GM19467 (cell line): ENCODE measurements at regions not wholly inside any gene's neighbourhood (a gene's known extent, or its start where the extent isn't known, plus 50 kb on each side); places are given as distances from the start of the nearest gene placed in this dataset.
"Not testable (repeated sequence)": the region's sequence is repeated elsewhere in the genome, so short reads cannot be mapped to it uniquely, and the experiment has no call there.

Experiments used
- ATAC-seq: cut with Tn5 transposase; IDR thresholded peaks from one replicate; pipeline ENCODE4 v1.9.1; 2021; ENCODE audit warnings: mild to moderate bottlenecking, moderate library complexity; ENCODE audit not compliant: unreplicated experiment

GRCh38 chr18:5830902-5831301, 64.4 kb downstream of the TMEM200C start:
- not testable (repeated sequence) for ATAC-seq

DNA sequence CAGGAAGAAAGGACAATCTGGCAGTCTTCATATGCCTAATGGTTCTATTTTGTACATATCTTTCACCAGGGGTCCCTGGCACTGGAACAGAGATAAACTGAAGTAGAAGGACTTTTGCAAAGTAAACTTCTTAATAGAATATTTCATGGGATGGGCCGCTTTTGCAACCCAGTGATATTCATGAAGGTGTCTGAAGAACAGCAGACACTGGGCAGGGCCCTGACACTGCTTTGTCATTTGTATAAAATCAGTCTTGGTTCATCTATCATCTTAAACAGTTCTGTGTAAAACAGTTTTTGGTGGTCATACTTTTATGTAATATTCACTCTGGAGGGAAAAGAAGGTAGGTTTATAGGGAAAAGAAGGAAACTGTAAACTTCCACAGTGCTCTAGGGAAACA, 66.4 kb downstream of the TMEM200C start:
- ATAC-seq = no peak

GRCh38 chr18:5825663-5826062, 69.7 kb downstream of the TMEM200C start:
- no peak for ATAC-seq

- ATAC-seq = no peak
Measured at GRCh38 chr18:5824370-5824984, 70.8 kb downstream of the TMEM200C start.

DNA sequence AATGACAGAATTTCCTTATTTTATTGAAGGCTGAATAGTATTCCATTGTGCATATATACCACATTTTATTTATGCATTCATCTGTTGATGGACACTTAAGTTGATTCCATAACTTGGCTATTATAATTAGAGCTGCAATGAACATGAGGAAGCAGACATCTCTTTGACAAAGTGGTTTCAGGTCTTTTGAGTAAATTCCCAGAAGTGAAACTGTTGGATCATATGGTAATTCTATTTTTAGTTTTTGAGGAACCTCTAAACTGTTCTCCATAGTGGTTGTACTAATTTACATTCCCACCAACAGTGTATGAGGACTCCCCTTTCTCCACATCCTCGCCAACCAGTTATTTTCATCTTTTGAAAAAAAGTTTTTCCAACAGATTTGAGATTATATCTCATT, 77.5 kb downstream of the TMEM200C start:
- no peak for ATAC-seq

DNA sequence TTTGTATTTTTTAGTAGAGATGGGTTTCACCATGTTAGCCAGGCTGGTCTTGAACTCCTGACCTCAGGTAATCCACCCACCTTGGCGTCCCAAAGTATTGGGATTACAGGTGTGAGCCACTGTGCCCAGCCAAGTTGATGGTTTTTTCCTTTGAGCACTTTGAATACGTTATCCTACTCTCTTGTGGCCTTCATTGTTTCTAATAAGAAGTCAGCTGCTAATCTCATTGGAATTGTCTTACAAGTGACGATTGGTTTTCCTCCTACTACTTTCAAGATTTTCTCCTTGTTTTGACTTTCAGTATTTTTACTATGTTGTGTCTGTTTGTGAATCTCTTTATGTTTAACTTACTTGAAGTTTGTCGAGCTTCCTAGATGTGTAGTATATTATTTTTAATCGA, 88.5 kb downstream of the TMEM200C start:
- no peak for ATAC-seq

DNA sequence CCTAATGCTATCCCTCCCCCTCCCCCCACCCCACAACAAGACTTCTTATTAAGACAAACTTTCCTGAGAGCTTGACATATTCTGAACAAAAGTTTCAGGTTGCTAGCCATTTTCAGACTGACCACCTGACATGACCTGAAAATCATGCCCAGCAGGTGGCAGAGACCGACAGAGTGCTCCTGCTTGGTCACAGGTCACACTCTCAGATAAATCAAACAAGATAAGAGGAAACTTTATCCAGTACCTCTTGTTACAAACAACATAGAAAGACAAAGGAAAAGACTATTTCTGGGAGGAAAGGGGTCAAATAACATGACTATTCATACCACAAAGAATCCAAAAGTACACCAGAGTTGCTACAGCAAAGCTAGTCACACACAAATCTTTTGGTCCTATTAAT, 107.4 kb downstream of the TMEM200C start:
- no peak for ATAC-seq

- no peak for ATAC-seq
Measured at GRCh38 chr18:5779922-5780321, 115.4 kb downstream of the TMEM200C start.

- ATAC-seq = no peak
Measured at GRCh38 chr18:5772306-5773105, 122.8 kb downstream of the TMEM200C start.

DNA sequence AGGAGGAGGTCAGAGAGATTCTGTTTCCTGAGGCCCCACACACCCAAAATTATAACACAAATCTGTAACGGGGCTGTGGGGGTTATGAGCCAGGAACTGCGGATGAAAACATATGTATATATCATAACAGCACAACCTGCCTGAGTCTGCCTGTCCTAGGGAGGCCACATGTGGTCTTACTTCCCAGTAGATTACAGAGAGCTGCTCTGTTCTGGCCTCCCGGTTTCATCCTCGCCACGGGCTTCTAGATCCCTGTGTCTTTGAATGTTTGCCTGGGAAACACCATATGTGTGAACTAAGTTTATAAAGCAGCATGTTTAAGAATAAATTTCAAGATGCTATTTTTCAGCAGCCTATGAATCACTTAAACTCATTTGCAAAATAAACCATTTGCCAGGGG, 124.0 kb downstream of the TMEM200C start:
- no peak for ATAC-seq

DNA sequence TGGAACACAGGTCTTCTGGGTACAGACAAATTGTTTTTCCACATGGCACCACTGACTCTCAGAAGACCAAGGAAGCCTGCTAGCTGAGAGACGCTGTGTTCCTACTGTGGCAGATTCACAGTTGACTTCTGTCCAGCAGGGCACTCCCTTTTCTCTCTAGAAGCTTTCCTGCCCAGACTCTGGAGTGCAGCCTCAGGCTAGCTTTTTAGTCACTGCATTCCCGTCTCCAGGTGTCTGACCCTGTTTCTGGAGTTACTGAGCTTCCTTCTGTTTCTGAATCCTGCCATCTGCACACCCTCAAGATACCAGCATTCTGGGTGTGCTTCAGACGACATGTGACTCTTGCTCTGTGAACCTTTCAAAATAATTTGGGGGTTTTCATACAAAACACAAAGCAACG, 125.1 kb downstream of the TMEM200C start:
- no peak for ATAC-seq

DNA sequence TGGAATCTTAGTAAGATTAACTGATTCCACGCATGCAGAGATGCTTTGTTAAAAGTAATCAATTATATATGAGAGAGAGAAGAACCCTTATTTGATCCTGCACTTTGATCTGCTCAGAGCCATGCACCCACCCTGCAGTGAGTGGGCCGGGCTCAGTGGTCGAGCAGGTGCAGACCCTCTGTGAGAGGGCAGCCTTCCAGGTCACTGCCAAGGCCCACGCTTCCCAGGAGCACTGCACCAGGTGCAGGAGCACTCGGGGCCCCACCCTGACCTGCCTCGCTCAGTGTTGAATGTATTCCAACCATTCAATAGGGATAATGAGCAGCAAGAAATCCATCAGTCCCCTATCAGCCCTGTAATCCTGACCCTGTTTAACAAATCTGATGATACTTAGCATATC, 126.9 kb downstream of the TMEM200C start:
- ATAC-seq = no peak

DNA sequence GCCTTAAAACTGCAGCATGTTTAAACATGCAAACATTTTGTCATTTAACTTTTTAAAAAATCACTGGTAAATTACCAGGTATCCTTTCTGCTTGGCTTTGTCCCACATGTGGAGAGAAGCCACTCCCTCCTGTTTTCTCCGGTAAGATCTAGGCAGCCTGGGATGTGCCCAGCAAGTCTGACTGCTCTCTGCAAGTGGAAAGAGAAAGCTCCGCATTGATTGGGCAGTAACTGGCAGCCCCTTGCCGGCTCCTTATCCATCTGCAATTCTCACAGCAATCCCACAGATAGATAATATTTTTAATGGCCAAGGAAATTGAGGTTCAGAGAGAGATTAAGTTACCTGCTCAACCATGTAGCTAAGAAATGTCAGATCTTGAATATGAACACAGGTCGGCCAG, 136.1 kb downstream of the TMEM200C start:
- no peak for ATAC-seq

DNA sequence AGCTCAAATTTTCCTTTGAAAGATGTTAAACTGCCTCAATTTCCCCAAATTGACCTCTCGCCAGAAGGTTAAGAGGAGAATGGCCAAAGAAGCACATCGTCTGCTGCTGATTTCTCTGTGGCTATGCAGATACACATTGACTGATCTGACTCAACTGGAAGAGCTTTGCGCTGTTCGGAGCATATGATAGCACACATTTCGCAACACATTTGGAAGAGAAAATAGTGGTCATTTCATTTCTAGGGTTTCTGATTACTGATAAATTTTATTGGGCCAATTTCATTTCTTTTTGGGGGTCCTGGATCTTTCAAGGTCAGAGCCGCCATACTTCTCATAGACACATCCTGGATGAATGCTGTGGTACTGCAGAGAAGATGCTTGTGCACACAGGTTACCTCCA, 138.5 kb downstream of the TMEM200C start:
- ATAC-seq = no peak

DNA sequence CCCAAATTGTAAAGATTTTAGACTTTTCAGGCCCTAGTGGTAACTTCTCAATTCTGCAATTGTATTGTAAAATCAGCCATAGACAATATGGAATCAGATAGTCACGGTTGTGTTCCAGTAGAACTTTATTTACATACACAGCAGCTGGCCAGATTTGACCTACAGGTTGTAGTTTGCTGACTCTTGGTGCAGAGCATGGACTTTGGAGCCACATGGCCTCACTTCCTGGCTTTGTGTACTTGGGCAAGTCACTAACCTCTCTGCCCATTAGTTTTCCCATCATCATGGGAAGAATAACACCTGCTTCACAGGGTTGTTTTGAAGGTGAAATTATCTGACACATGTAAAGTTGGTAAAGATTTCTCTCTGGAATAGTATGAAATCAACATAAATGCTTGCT, 147.6 kb downstream of the TMEM200C start:
- no peak for ATAC-seq

DNA sequence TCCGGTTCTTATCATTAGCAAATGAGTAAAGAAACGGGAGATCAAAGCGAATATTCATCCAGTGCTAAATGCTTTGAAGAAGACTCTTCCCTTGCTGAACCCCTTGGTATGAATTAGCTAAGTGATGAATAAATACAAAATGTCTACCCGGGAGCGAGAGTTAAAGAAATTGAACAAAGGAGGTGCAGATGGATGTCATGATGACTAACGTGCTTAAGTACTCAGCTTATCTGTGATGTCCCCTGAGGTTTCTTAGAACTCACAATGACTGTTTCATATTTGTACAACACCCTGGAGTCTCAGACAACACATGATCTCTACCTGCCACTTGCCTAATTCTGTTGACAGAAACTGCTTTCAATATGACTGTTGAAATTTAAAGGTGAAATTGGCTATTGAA, 148.5 kb downstream of the TMEM200C start:
- ATAC-seq = no peak

DNA sequence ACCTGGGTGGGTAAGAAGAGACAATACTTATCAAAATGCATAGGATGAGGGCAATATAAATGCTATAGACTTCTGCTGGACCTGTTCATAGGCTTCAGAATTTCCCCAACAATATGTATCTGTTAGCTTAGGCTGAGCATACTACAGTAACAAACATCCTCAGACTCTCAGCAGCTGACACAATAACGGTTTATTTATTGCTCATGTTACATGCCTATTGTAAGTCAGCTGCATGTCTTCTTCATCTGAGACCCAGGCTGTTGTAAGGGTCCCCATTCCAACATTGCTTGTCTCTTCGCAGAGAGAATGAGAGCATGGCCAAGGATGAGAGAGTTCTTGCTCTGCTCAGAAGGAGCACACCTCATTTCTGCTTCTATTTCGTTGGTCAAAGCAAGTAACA, 150.7 kb downstream of the TMEM200C start:
- no peak for ATAC-seq

GRCh38 chr18:5738526-5738925, 156.8 kb downstream of the TMEM200C start:
- no peak for ATAC-seq

DNA sequence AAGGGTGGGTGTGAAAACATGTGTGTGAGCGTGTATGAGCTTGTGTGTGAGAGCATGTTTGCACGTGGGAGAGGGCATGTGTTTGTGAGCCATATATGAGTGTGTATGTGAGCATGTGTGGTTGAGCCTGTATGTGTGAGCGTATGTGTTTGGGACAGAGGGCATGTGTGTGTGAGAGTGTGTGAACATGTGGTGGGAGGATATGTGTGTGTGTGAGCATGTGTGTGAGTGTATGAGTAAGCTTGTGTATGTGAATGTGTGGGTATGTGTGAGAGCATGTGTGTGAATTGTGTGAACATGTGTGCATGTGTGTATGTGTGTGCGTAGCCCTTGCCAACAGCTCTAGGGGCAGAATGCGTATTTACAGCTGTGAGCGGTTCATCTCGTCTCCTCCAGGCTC, 163.0 kb downstream of the TMEM200C start:
- no peak for ATAC-seq

DNA sequence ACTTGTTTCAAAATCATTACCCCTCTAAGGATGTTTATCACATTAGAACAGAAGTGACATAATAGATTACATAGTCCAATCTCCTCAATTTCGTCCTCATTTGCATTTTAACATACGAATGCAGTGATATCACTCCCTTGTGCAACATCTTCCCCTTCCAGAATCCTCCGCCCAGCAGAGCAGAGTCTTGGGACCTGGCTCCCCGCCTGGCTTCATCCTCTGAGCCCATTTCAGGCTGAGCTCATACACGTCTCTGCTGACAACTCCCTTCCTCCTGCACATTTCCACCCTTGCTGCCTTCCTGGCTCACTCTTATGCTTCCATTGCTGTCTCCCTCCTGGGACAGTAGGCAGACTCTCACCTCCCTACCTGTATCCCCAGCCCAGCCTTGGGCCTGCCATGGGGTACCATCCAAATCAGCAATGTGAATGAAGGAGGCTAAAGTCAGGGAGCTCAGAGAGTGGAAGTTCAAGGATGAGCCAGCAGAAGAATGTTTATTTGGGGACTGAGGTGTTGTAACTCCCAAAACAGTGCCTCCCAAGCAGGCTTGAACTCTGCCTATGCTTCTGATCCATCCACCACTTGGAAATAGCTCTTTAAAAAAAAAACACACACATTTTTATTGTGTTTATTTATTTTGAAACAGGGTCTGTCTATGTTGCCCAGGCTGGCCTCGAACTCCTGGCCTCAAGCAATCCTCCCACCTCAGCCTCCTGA, 165.2 kb downstream of the TMEM200C start:
- no peak for ATAC-seq

DNA sequence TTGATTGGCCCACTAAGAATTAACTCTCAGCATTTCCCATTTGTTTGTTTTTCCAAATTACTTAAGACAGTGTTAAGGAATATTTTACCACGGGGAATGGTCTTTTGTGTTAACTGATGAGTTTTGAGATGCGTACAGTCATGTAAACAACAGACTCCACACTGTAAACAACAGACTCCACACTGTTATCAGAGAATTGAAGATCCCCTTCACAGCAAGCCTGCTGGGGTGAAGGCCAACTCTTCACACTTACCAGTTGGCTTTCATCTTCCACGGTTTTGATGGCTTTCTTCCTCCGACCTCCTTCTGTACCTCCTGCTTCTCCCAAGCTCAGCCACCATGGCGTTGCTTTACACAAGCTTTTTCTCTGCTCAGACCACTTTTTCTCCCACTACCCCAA, 166.8 kb downstream of the TMEM200C start:
- no peak for ATAC-seq

GRCh38 chr18:5726011-5726410, 169.3 kb downstream of the TMEM200C start:
- no peak for ATAC-seq
